Daoy (cell line): ENCODE measurements at regions not wholly inside any gene's neighbourhood (a gene's known extent, or its start where the extent isn't known, plus 50 kb on each side); places are given as distances from the start of the nearest gene placed in this dataset.
A peak's percentile ranks its signal among the peaks of the same experiment; 100 is the strongest.

Experiments
- DNase-seq: peaks from one replicate; pipeline ENCODE4 v3.0.0-alpha.2; 2015; ENCODE audit warnings: low read depth

DNA sequence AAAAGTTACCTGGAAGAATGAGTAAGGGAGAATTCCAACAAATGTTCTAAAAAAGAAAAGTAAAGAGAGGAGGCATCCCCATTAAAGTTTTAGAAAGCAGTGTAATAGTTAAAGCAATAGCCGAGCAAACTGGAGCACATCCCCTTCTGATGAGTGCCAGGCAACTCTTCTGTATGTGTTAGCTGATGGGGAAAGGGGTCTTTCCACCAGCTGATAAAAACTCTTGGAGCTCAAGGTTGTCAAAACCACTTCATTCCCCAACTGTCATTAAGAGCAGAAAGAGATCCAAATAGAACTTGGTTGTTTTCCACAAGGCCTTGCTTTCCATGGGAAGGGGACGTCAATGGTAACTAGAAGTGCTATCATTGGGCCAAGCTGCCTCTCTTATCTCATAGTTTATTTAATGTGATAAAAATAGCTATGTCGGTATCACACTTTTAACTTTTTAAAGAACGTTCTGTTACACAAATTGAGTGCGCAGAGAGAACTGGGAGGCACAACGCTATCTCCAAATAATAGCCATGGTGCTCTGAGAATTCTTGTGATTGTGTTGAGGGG, 116.9 kb downstream of the POLR2M start:
- no peak for DNase-seq

DNA sequence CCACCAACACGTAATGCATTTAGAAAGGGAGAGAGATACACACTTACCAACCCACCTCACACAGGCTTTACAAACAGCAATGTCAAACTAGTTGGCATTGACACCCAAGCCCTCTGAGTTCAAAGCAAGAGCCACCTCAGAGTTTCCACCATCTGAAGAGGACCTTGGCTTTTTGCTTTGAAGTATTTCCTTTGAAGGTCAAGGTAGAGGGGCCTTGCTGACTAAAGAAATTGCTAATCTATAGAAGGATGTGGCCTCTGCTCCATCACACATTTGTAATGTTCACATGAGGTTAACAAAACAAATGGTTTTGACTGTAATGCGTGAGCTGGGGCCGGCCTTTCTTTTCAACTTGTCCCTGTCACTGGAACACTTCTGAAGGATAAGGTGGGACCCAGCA, 117.7 kb downstream of the POLR2M start:
- DNase-seq = no peak

DNA sequence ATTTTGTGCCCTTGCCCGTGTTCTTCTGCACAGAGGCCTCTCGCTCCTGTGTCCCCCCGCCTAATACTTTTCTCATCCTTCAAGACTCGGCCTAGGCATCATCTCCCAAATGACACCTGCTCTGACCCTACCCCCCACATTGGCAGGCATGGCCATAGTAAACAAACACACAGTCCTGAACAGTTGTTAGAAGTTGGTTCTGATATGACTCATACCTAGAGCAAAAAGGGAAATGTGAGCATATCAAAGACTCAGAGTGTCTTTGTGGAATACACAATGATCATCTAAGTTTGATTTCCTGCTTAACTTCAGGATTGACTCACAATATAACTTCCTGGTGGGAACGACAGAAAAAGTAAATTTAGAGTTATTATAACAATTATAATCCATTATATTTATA, 120.5 kb downstream of the POLR2M start:
- DNase-seq = peak; percentile 12

GRCh38 chr15:57827971-57828370, 121.5 kb downstream of the POLR2M start:
- DNase-seq = no peak

GRCh38 chr15:57832183-57832582, 125.7 kb downstream of the POLR2M start:
- no peak for DNase-seq

DNA sequence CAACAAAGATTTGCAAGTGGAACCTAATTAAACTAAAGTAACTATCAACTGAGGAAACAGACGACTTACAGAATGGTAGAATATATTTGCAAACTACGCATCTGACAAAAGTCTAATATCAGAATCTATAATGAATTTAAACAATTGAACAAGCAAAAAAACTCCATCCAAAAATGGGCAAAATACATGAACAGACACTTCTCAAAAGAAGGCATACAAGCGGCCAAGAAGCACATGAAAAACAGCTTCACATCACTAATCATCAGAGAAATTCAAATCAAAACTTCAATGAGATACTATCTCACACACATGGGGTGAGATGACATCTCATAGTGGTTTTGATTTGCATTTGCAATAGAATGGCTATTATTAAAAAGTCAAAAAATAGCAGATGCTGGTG, 128.6 kb downstream of the POLR2M start:
- no peak for DNase-seq

DNA sequence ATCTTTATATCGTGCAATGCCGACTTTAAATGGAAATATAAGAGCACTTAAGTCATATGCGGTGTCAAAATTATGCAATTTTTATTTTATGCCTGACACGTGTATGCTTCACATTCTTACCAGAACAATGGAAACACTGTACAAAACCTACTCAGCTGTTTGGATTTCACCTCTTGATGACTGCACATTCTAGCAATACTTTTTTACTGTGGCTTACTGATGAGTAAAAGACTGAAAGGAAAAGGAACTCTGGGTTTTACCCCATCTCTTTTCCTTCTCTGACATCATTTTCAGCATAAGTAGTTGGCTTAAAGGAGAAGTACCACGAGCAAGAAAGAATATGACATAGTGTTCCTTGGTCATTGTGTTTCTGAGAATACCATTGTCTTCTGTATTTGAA, 142.8 kb downstream of the POLR2M start:
- DNase-seq = no peak

DNA sequence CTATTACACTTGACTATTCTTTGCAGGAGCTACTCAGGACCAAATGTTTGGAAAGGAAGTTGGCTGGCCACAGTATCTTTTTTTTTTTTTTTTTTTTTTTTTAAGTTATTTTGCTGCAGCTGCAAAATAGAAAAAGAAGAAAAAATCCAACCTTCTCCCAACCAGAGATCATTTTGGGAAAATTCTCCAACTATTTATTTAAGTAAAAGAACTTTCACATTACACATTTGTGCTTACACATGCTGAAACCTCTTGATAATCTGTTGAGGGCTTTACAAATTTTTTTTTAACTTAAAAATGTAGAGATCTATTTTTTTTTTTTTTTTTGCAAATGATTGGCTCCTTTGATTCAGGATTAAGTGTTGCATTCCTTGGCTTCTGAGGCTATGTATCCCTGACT, 148.0 kb downstream of the POLR2M start:
- no peak for DNase-seq

GRCh38 chr15:57857871-57858270, 151.4 kb downstream of the POLR2M start:
- DNase-seq = no peak

DNA sequence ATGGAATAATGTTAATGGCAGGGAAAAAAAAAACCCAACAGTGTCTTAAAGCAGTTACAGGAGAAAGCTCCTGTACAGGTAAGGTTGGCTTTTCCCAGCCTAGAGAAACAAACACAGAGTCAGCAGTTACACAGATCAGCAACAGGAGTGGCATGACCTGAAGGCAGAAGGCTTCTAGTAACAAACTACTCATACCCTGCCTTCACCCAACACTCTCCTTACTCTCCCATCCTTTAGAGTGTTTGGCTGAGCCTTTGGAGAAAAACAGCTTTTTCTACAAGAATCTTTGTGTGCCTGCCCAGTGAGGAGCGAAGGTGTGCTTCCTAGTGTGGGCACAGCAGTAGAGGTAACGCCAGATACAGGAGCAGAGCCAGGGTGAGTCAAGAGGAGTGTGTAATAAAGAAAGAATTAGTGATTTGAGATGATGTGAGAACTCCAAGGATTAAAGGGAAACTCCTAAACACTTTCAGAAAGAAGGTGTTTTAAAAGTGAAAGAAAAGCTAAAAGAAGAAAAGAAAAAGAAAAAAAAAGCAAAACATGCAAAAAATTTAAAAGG, 152.7 kb downstream of the POLR2M start:
- no peak for DNase-seq

DNA sequence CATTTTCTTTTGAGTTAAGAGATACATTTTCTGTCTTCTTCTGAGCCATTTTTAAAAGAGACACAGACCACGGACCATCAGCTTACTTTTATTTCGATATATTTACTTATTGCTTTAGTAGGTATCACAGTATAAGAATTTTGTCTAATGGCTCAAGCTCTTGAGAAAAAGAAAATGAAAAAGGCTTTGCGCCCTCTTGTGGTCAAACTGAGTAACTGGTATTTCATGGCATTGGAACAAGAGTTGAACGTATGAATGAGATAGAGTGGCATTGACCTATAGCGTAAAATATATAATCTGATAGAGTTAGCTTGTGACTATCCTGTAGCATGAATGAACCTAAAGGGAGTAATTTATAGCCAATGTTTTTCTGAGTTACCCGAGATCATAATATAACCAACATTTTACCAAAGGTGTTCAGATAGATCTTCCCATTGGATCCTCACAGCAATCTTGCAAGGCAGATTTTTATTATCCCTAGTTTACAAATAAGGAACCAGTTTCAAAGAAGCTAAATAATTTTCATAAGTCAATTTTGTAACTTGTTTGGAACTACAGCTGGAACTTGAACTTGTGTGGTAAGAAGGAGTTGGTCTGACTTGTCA, 154.6 kb downstream of the POLR2M start:
- DNase-seq = peak; percentile 53

GRCh38 chr15:57861815-57862586, 155.5 kb downstream of the POLR2M start:
- DNase-seq = peak; percentile 67

- no peak for DNase-seq
Measured at GRCh38 chr15:57862761-57863160, 156.2 kb downstream of the POLR2M start.

GRCh38 chr15:57865294-57865693, 158.8 kb downstream of the POLR2M start:
- no peak for DNase-seq

GRCh38 chr15:57866149-57866736, 159.7 kb downstream of the POLR2M start:
- peak; percentile 54 for DNase-seq

DNA sequence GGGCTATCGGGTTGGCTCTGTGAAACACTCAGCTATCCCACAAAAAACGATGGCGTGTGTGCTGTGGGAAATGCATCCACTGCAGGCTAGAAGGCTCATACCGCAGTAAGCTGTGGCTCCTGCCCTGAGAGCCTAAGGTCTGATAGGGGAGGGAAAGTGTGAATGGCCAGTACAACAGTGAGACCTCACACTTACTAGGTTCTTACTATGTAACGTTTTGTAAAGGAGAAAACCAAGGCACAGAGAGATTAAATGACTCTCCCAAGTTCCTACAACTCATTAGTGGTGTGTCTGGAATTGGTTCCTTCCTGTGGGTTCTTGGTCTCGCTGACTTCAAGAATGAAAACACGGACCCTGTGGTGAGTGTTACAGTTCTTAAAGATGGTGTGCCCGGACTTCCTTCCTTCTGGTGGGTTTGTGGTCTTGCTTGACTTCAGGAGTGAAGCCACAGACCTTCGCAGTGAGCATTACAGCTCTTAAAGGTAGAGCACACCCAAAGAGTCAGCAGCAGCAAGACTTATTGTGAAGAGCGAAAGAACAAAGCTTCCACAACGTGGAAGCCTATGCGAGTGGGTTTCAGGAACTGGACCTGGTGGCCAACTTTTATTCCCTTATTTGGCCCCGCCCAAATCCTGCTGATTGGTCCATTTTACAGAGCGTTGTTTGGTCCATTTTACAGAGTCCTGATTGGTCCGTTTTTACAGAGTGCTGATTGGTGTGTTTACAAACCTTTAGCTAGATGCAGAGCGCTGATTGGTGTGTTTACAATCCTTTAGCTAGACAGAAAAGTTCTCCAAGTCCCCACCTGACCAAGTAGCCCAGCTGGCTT, 161.7 kb downstream of the POLR2M start:
- no peak for DNase-seq

DNA sequence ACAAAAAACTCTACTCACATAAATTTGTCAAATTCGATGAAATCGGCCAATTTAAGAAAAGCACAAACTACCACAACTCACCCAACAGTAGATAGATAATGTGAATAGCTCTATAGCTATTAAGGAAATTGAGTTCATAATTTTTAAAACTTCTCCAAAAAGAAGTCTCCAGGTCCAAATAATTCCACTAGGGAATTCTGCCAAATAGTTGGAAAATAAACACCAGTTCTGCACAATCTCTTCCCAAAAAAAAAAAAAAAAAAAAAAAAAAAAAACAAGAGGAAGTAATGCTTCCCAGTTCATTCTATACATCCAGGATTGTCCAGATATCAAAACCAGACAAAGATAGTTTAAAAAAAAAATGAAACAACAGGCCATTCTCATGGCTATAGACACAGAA, 164.2 kb downstream of the POLR2M start:
- DNase-seq = no peak

- DNase-seq = no peak
Measured at GRCh38 chr15:57872281-57873030, 165.9 kb downstream of the POLR2M start.

DNA sequence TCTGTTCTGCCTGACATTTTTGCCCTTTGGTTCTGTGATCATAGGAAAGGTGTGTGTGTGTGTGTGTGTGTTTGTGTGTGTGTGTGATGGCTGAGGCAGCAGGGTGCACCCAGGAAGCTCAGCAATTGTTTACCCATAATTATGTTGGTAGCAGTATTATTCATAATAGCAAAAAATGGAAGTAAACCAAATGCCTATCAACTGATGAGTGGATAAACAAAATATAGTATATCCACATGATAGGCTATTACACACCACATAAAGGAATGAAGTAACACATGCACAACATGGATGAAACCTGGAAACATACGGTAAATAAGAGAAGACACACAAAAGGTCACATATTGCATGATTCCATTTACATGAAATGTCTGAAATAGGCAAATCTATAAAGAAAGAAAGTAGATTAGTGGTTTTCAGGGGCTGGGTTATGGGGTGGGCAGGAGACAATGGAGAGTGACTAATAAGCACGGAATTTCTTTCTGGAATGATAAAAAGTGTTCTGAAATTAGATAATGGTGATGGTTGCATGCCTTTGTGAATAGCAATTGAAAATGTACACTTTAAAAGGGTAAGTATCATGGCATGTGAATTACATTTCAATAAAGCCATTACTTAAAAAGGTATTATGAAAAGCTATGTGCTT, 167.2 kb downstream of the POLR2M start:
- DNase-seq = peak; percentile 51

DNA sequence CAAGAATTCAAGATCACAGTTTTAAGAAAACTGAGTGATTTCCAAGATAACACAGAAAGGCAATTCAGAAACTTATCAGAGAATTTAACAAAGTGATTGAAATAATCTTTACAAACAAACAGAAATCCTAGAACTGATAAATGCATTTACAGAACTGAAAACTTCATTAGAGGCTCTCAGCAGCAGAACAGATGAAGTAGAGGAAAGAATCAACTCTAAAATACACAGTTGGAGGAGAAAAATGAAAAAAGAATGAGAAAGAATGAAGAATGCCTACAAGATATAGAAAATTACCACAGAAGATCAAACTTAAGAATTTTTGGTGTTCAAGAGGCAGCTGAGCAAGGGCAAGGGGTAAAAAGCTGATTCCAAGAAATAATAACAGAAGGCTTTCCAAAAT, 168.8 kb downstream of the POLR2M start:
- DNase-seq = no peak

DNA sequence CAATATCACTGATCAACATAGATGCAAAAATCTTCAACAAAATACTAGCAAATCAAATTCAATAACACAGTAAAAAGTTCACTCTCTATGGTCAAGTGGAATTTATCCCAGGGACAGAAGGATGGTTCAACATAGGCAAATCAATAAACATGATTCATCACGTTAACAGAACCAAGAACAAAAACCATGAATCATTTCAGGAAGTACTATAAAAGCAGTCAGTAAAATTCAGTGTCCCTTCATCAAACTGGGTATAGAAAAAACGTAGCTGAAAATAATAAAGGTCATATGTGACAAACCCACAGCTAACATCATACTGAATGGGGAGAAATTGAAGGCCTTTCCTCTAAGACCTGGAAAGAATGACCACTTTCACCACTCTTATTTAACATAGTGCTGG, 172.1 kb downstream of the POLR2M start:
- DNase-seq = no peak
